HG03139 (cell line): ENCODE measurements at regions not wholly inside any gene's neighbourhood (a gene's known extent, or its start where the extent isn't known, plus 50 kb on each side); places are given as distances from the start of the nearest gene placed in this dataset.
"Not testable (repeated sequence)": the region's sequence is repeated elsewhere in the genome, so short reads cannot be mapped to it uniquely, and the experiment has no call there.

Source experiments
- ATAC-seq: cut with Tn5 transposase; IDR thresholded peaks from one replicate; pipeline ENCODE4 v1.9.1; 2021; ENCODE audit not compliant: unreplicated experiment

GRCh38 chr20:47862574-47863240 is 77.4 kb upstream of the SULF2 start:
- ATAC-seq = no peak

- no peak for ATAC-seq
These were observed 75.8 kb upstream of the SULF2 start for GRCh38 chr20:47861116-47861515.

GRCh38 chr20:47860049-47860830 is 75.0 kb upstream of the SULF2 start:
- no peak for ATAC-seq

- no peak for ATAC-seq
These were observed 74.0 kb upstream of the SULF2 start for GRCh38 chr20:47859278-47859677.

GRCh38 chr20:47857569-47858464 is 72.5 kb upstream of the SULF2 start:
- no peak for ATAC-seq

- ATAC-seq = no peak
These were observed 71.9 kb upstream of the SULF2 start for GRCh38 chr20:47857187-47857568.

GRCh38 chr20:47855799-47856198 is 70.5 kb upstream of the SULF2 start:
- ATAC-seq = no peak

- ATAC-seq = no peak
These were observed 69.5 kb upstream of the SULF2 start for GRCh38 chr20:47854687-47855212.

- no peak for ATAC-seq
These were observed 66.5 kb upstream of the SULF2 start for GRCh38 chr20:47851774-47852173.

- ATAC-seq = no peak
These were observed 64.9 kb upstream of the SULF2 start for GRCh38 chr20:47850146-47850545.

- no peak for ATAC-seq
These were observed 64.3 kb upstream of the SULF2 start for GRCh38 chr20:47849596-47849995.

GRCh38 chr20:47849006-47849405 is 63.7 kb upstream of the SULF2 start:
- ATAC-seq = no peak

- not testable (repeated sequence) for ATAC-seq
These were observed 63.3 kb upstream of the SULF2 start for GRCh38 chr20:47848534-47848933.

GRCh38 chr20:47847884-47848485 is 62.7 kb upstream of the SULF2 start:
- ATAC-seq = no peak

- not testable (repeated sequence) for ATAC-seq
These were observed 61.9 kb upstream of the SULF2 start for GRCh38 chr20:47847220-47847619.

- ATAC-seq = not testable (repeated sequence)
These were observed 61.4 kb upstream of the SULF2 start for GRCh38 chr20:47846651-47847050.

GRCh38 chr20:47845382-47845977 is 60.2 kb upstream of the SULF2 start:
- ATAC-seq = not testable (repeated sequence)

GRCh38 chr20:47844568-47844906 is 59.3 kb upstream of the SULF2 start:
- not testable (repeated sequence) for ATAC-seq

GRCh38 chr20:47843886-47844567 is 58.7 kb upstream of the SULF2 start:
- no peak for ATAC-seq

- not testable (repeated sequence) for ATAC-seq
These were observed 57.7 kb upstream of the SULF2 start for GRCh38 chr20:47842950-47843349.
